SK-N-MC (cell line): ENCODE measurements at regions not wholly inside any gene's neighbourhood (a gene's known extent, or its start where the extent isn't known, plus 50 kb on each side); places are given as distances from the start of the nearest gene placed in this dataset.
A peak's percentile ranks its signal among the peaks of the same experiment; 100 is the strongest.

Source experiments
- DNase-seq: peaks from one replicate; pipeline ENCODE4 v3.0.0-alpha.2; 2011; ENCODE audit warnings: low read depth, low spot score
- H3K27ac ChIP-seq: fragments of 200-600 bp; sonication (generic); 2 replicates; pipeline ENCODE4 v1.5.1; 2016; ENCODE audit warnings: mixed run types
- H3K36me3 ChIP-seq: fragments of 200-600 bp; sonication (generic); 2 replicates; pipeline ENCODE4 v1.6.1; 2017; ENCODE audit warnings: antibody characterized with exemption, low read length, mixed read lengths; ENCODE audit not compliant: insufficient read depth
- H3K4me3 ChIP-seq: fragments of 200-600 bp; sonication (generic); 2 replicates; pipeline ENCODE4 v1.5.1; 2016
- H3K9ac ChIP-seq: fragments of 200-600 bp; sonication (generic); 2 replicates; pipeline ENCODE4 v1.8.0; 2017; ENCODE audit warnings: mixed run types, mixed read lengths; ENCODE audit not compliant: insufficient read length
- H3K9me3 ChIP-seq: fragments of 200-600 bp; sonication (generic); 2 replicates; pipeline ENCODE4 v1.6.1; 2017; ENCODE audit warnings: low read depth, mild to moderate bottlenecking, antibody characterized with exemption, low read length, moderate library complexity, mixed read lengths
- EZH2 ChIP-seq: fragments of 200-600 bp; sonication (generic); IDR thresholded peaks from one replicate; pipeline ENCODE4 v1.6.1; 2017; ENCODE audit warnings: antibody characterized with exemption
- FOXP2 ChIP-seq: optimal IDR thresholded peaks from 2 replicates; pipeline ENCODE3; 2011; ENCODE audit warnings: mild to moderate bottlenecking, moderate library complexity; ENCODE audit not compliant: insufficient read depth; ENCODE audit errors: extremely low read length, control extremely low read depth
- POLR2AphosphoS5 ChIP-seq: IDR thresholded peaks from 2 replicates; pipeline ENCODE4 v1.6.1; 2012; ENCODE audit warnings: mild to moderate bottlenecking, low read depth, low read length, borderline replicate concordance

DNA sequence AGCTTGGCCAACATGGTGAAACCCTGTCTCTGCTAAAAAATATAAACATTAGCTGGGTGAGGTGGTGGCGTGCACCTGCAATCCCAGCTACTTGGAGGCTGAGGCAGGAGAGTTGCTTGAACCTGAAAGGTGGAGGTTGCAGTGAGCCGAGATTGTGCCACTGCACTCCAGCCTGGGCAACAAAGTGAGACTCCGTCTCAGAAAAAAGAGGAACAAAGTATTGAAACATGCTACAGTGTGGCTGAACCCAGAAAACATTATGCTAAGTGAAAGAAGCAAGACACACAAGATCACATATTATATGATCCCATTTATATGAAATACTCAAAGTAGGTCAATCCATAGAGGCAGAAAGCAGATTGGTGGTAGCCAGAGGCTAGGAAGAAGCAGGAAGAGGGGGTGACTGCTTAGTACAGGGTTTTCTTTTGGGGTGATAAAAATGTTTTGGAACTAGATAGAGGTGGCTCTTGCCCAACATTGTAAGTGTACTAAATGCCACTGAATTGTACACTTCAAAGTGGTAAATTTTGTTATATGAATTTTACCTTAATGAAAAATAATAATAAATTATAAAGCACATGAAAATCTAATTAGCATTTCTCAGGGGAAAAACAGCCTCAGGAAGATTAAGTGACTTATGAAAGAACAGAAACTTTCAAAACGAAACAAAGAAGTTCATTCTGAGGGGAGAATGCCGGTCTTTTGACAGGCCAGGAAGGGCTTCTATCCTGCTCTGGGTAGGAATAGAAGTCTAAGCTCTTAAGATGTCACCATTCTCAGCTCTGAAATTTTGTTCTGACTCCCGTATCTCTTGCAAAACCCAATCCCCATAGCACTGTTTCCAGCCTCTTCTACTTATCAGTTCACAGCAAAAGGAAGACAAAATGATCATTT, 161.1 kb upstream of the TBCA start:
- Histone ChIP-seq H3K9me3 (no peaks in the 10 kb centered on the region), H3K36me3 (no peaks in the 10 kb centered on the region), H3K4me3 (no peak overlapping the region), H3K27ac (peak overlapping the region; percentile 43), H3K9ac (peak overlapping the region; percentile 25)
- no peak for TF ChIP-seq EZH2
- TF ChIP-seq FOXP2 = no peak
- no peak for TF ChIP-seq POLR2AphosphoS5
- no peak for DNase-seq

DNA sequence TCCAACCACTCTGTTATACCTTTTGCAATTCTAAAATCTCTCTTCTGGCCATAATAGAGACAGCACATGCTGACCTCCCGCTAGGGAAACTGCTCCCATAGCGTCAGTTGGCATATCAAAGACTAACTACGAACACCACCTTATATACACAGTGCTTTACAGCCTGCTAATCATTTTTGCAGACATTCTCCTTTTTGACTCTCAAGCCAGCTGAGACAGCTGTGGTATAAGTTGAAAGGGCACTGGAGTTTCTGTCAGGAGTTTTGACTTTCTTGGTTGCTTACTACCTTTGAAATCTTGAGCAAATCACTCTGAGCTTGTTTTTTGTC, 160.2 kb upstream of the TBCA start:
- Histone ChIP-seq H3K4me3 (peak overlapping the region; percentile 36), H3K36me3 (no peaks in the 10 kb centered on the region), H3K9ac (peak overlapping the region; percentile 58), H3K9me3 (no peaks in the 10 kb centered on the region), H3K27ac (peak overlapping the region; percentile 90)
- no peak for DNase-seq
- TF ChIP-seq EZH2 = no peak
- TF ChIP-seq FOXP2 = no peak
- TF ChIP-seq POLR2AphosphoS5 = no peak

DNA sequence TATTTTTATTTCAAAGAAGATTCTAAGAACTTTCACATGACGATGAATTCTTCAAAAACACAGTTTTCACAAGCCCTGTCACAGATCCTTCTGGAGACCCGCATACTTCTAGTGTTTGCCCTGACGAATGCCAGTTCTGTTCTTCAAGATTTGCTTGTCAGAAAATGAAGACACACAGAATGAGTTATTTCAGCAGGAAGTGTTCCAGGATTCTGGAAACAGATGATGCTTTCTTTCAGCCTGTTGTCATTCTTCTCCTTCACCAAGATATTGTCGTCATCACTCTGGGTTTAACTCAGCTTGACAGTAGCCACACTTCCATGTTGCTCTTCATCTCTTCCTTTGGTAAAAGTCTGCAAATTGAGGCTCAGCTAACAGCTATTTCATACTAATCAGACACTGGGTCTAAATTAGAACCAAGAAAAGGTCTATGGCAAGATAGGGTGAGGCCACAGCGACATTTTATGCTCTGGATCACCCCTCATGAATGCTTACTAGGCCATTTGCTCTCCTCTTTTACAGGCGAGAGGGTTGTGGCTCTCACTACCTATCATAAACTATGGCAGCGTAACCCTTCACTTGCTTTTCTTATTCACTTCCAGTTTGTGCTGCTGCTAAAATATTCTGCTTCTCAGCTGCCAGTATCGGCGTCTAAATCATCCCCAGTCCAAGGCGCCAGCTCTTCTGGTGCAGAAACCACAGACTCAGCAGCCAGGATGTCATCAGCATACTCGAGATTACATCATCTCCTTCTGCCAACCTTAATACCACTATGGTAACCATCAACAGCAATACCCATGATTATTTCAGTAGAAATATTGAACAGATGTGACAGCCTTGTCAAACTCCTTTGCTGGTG, 159.6 kb upstream of the TBCA start:
- H3K9me3 ChIP-seq = no peaks in the 10 kb centered on the region
- H3K4me3 ChIP-seq = peak overlapping the region; percentile 49
- no peaks in the 10 kb centered on the region for H3K36me3 ChIP-seq
- peak; percentile 92 for DNase-seq
- peak overlapping the region; percentile 58 for H3K9ac ChIP-seq
- TF ChIP-seq POLR2AphosphoS5 (peak; percentile 24; the same call in 1 of the 2 replicates), FOXP2 (peak; percentile 86), EZH2 (no peak)
- peak overlapping the region; percentile 91 for H3K27ac ChIP-seq

DNA sequence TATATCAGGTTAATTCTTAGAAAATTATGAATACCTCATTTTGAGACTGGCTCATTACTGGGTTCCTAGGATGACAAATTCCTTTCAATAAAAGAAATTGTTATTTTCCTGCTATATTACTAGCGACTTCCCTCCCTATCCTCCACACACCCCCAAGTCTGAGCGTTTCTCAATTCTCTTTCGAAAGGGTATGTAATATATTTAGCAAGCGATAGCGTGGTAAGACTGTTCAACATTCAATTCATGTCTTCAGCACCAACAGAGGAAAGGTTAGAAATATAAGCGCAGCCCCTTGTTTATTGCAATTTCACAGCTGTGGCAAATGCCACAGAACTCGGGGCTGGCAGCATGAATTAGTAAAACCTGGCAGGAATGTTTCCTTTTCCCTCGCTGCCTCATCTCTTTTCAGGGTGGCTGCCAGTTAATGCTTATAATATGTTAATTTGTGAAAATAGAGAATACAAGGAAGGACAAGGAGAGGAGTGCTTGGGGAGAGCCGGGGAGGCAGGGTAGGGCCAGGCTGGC, 152.7 kb upstream of the TBCA start:
- no peak for DNase-seq
- Histone ChIP-seq H3K9me3 (no peaks in the 10 kb centered on the region), H3K9ac (no peak overlapping the region), H3K27ac (no peak overlapping the region), H3K4me3 (no peak overlapping the region), H3K36me3 (no peaks in the 10 kb centered on the region)
- TF ChIP-seq EZH2 = no peak
- no peak for TF ChIP-seq FOXP2
- TF ChIP-seq POLR2AphosphoS5 = no peak

DNA sequence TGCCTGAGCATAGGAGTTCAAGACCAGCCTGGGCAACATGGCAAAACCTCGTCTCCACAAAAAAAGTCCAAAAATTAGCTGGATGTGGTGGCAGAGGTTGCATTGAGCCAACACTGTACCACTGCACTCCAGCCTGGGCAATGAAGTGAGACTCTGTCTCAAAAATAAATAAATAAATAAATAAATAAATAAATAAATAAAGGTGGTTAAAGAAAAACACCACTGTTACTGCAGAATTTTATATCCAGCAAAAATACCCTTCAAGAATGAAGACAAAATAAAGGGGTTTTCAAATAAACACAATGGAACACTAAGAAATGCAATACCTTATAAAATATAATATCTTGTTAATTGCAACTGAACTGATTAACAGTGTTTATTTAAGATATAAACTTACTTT, 150.2 kb upstream of the TBCA start:
- TF ChIP-seq FOXP2 (no peak), EZH2 (no peak), POLR2AphosphoS5 (no peak)
- Histone ChIP-seq H3K4me3 (no peak overlapping the region), H3K9me3 (no peaks in the 10 kb centered on the region)

DNA sequence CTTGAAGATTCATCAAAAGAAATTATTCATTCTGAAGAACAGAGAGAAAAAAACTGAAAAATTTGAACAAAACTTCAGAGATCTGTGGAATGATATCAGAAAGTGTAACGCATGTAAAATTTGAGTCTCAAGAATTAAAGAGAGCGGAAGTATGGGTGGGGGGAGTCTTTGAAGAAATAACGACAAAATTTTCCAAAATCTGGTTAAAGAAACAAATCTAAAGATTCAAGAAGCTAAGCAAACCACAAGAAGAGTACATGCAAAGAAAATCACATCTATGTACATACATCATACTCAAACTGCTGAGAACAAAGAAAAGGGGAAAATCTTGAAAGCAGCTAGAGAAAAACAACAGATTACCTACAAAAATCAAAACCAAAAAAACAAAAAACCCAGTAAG, 149.4 kb upstream of the TBCA start:
- DNase-seq = no peak

More for the DNA sequence above, 150.2 kb upstream of the TBCA start:
- Histone ChIP-seq H3K36me3 (no peaks in the 10 kb centered on the region), H3K9ac (no peak overlapping the region), H3K27ac (no peak overlapping the region)
- DNase-seq = no peak

DNA sequence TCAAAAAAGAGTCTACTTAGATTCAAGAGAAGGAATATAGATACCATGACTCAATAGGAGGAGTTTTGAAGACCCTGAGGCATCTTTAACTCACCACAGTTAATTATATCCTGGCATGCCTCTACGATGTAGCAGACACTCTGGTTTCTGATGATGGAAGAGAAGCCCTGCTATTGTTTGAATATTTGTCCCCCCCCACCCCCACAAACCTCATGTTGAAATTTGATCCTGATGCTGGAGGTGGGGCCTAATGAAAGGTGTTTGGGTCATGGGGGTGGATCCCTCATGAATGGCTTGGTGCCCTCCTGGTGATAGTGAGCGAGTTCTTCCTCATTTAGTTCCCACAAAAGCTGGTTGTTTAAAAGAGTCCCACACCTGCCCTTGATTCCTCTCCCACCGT, 147.9 kb upstream of the TBCA start:
- Histone ChIP-seq H3K27ac (no peak overlapping the region), H3K4me3 (no peak overlapping the region), H3K9ac (no peak overlapping the region), H3K36me3 (no peaks in the 10 kb centered on the region), H3K9me3 (no peaks in the 10 kb centered on the region)
- TF ChIP-seq FOXP2 (no peak), POLR2AphosphoS5 (no peak), EZH2 (no peak)
- no peak for DNase-seq

More for the DNA sequence above, 149.4 kb upstream of the TBCA start:
- H3K4me3 ChIP-seq = no peak overlapping the region
- no peak overlapping the region for H3K27ac ChIP-seq
- no peak overlapping the region for H3K9ac ChIP-seq
- H3K36me3 ChIP-seq = no peaks in the 10 kb centered on the region
- TF ChIP-seq FOXP2 (no peak), POLR2AphosphoS5 (no peak), EZH2 (no peak)
- H3K9me3 ChIP-seq = no peaks in the 10 kb centered on the region

DNA sequence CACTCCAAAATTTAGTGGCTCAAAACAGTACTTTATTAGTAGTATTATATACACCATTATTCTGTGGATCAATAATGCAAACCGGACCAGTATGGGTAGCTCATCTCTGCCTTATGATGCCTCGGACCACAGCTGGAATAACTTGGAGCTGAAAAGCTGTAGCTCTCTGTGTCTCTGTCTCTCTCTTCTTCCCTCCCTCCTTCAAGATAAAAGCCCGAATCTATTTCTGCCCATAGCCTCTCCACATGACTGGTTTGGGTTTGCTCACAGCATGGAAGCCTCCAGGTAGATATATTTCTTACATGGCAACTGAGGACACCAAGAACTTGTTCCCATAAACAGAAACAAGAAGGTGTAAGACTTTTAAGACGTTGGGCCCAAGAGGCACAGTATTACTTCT, 147.5 kb upstream of the TBCA start:
- no peak for DNase-seq
- no peak for TF ChIP-seq FOXP2
- TF ChIP-seq EZH2 = no peak
- no peak for TF ChIP-seq POLR2AphosphoS5
- no peaks in the 10 kb centered on the region for H3K36me3 ChIP-seq
- no peak overlapping the region for H3K4me3 ChIP-seq
- H3K27ac ChIP-seq = no peak overlapping the region
- H3K9me3 ChIP-seq = no peaks in the 10 kb centered on the region
- H3K9ac ChIP-seq = no peak overlapping the region
